Heart left ventricle (tissue), 16 donors: ENCODE measurements at regions not wholly inside any gene's neighbourhood (a gene's known extent, or its start where the extent isn't known, plus 50 kb on each side); places are given as distances from the start of the nearest gene placed in this dataset.
A peak's percentile ranks its signal among the peaks of the same experiment; 100 is the strongest.

Source experiments
- ATAC-seq, 4 donors: fragments of 200-7000 bp; cut with Tn5 transposase; one replicate each; pipeline ENCODE4 v1.9.1; 2020 to 2022; ENCODE audit warnings: moderate library complexity in 4 of 4, mild to moderate bottlenecking in 3 of 4, moderate number of reproducible peaks in 1 of 4
- DNase-seq, 5 donors: peaks; one replicate each; pipeline ENCODE4 v3.0.0-alpha.2; 2020
- H3K27ac ChIP-seq, 12 donors: fragments of 200-600 bp; sonication (generic) in 4 of 12; one replicate each; pipeline versions ENCODE4 v1.5.0 to v1.8.0; 2016 to 2022; ENCODE audit warnings: mild to moderate bottlenecking in 2 of 12
- H3K27me3 ChIP-seq, 9 donors: fragments of 200-600 bp; sonication (generic) in 2 of 9; one replicate each; pipeline versions ENCODE4 v1.5.1 to v1.8.0; 2016 to 2022; ENCODE audit warnings: mild to moderate bottlenecking in 3 of 9
- H3K36me3 ChIP-seq, 9 donors: fragments of 200-600 bp; sonication (generic) in 2 of 9; one replicate each; pipeline versions ENCODE4 v1.5.0 to v1.8.0; 2018 to 2022; ENCODE audit warnings: mild to moderate bottlenecking in 2 of 9
- H3K4me1 ChIP-seq, 12 donors: fragments of 200-600 bp; sonication (generic) in 4 of 12; one replicate each; pipeline versions ENCODE4 v1.5.0 to v1.8.0; 2016 to 2022; ENCODE audit warnings: mild to moderate bottlenecking in 3 of 12
- H3K4me3 ChIP-seq, 12 donors: fragments of 200-600 bp; sonication (generic) in 4 of 12; one replicate each; pipeline versions ENCODE4 v1.5.0 to v1.8.0; 2017 to 2022; ENCODE audit warnings: mild to moderate bottlenecking in 9 of 12, moderate library complexity in 4 of 12
- H3K9me3 ChIP-seq, 12 donors: fragments of 200-600 bp; sonication (generic) in 4 of 12; one replicate each; pipeline versions ENCODE4 v1.5.0 to v1.8.0; 2016 to 2022; ENCODE audit warnings: mild to moderate bottlenecking in 1 of 12
- POLR2A ChIP-seq, 2 donors: fragments of 450-650 bp; IDR thresholded peaks; one replicate each; pipeline ENCODE4 v1.6.1; 2017; ENCODE audit warnings: antibody characterized with exemption in 2 of 2, mild to moderate bottlenecking in 2 of 2, moderate library complexity in 2 of 2
- WGBS, 4 donors: extraction: QIAGEN DNeasy Blood & Tissue Kit in 2 of 4; methylation state at CpG; one replicate each; pipeline versions ENCODE4 v1.1.5 to v1.1.7; 2013 to 2018; 5-methylcytosine and 5-hydroxymethylcytosine counted together
- intact Hi-C, 10 donors: fragments of 100-400 bp; cut with DNase I; formaldehyde crosslinking; loops; one replicate each; pipeline versions ENCODE4 v1.11.1 to v1.14.2; 2022
- TF ChIP-seq, protein P1 (sequence below), 12 donors: fragments of 200-600 bp; sonication (generic) in 4 of 12; IDR thresholded peaks; one replicate each; pipeline versions ENCODE4 v1.5.0 to v1.8.0; 2018 to 2022; ENCODE audit warnings: antibody characterized with exemption in 12 of 12, mild to moderate bottlenecking in 5 of 12
- donor health status: ischemic (EF 13 %, LVEDD 7.1; RV severe dilation, severe dysfunction).
- donor health status: healthy with polysubstance abuse.
- donor health status: DM: no; HTN: yes; CAD: no.
- donor health status: DM: no; HTN: no; CAD: no.
- donor health status: ischemic (EF 25% LVEDD 6.9; RV normal size, moderate dysfunction).
- donor health status: ischemic (EF 25% LVEDD 5.7; RV mildly dilated, moderate dysfunction).
- donor health status: healthy.
- donor health status: DM: yes; HTN: yes; CAD: no.
- donor health status: ischemic (EF 35%, LVEDD 5.7; RV mildly dilated, moderate dysfunction).
- donor health status: nonischemic (EF 11% LVEDD 7.7; RV severe dilation, severe dysfunction).
- donor health status: DM: yes; HTN: yes; CAD: no.
- donor health status: PGD.
- donor health status: ischemic (EF 29% LVEDD 5.4; RV normal size, mild dysfunction).
- donor health status: nonischemic (EF 23%, LVEDD 6.1; RV moderate dilation, normal function).

DNA sequence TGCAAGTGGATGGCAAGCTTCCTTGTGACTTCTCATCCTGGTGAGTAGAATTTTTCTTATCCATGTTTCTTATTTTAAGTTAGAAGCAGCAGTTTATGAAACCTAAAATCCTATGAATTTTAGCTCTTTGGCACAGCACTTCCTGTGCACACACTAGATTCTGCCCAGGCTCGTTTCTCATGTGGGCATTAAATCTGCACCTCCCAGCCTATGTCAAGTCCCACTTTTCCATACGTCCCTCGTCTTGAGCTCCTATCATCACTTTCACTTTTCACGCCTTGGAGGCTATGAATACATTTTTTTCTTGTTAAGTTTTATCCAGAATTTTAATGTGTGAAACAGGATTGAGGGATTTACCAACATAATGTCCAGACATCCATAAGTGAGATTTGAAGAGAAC lies 142.1 kb downstream of the MRPS6 start:
- Histone ChIP-seq H3K36me3 (no peaks in the 10 kb centered on the region), H3K27ac (peak overlapping the region in 4 of 12 donors; percentile 9 to 38 (median 25)), H3K4me1 (peaks cover 0 to 19% (median 10%) of the 10 kb centered on the region in 12 donors), H3K27me3 (no peaks in the 10 kb centered on the region), H3K4me3 (peak overlapping the region in 1 of 12 donors; percentile 21), H3K9me3 (peaks cover 0 to 15% (median 5%) of the 10 kb centered on the region in 12 donors)
- ATAC-seq = no peak
- no peak for DNase-seq
- intact Hi-C loops = loop anchor here in 1 of 10 donors (10.0 kb wide), 1 partner anchor 61 kb away; no protein-coding TSS in a partner anchor
- TF ChIP-seq, protein P1, sequence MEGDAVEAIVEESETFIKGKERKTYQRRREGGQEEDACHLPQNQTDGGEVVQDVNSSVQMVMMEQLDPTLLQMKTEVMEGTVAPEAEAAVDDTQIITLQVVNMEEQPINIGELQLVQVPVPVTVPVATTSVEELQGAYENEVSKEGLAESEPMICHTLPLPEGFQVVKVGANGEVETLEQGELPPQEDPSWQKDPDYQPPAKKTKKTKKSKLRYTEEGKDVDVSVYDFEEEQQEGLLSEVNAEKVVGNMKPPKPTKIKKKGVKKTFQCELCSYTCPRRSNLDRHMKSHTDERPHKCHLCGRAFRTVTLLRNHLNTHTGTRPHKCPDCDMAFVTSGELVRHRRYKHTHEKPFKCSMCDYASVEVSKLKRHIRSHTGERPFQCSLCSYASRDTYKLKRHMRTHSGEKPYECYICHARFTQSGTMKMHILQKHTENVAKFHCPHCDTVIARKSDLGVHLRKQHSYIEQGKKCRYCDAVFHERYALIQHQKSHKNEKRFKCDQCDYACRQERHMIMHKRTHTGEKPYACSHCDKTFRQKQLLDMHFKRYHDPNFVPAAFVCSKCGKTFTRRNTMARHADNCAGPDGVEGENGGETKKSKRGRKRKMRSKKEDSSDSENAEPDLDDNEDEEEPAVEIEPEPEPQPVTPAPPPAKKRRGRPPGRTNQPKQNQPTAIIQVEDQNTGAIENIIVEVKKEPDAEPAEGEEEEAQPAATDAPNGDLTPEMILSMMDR (IDR thresholded peaks at IDR 0.05) = no peak
- no peak for TF ChIP-seq POLR2A (IDR thresholded peaks at IDR 0.05)
- WGBS, 4 donors = 49 to 54% (median 53%) methylated on average over 4 of the region's 4 CpGs

DNA sequence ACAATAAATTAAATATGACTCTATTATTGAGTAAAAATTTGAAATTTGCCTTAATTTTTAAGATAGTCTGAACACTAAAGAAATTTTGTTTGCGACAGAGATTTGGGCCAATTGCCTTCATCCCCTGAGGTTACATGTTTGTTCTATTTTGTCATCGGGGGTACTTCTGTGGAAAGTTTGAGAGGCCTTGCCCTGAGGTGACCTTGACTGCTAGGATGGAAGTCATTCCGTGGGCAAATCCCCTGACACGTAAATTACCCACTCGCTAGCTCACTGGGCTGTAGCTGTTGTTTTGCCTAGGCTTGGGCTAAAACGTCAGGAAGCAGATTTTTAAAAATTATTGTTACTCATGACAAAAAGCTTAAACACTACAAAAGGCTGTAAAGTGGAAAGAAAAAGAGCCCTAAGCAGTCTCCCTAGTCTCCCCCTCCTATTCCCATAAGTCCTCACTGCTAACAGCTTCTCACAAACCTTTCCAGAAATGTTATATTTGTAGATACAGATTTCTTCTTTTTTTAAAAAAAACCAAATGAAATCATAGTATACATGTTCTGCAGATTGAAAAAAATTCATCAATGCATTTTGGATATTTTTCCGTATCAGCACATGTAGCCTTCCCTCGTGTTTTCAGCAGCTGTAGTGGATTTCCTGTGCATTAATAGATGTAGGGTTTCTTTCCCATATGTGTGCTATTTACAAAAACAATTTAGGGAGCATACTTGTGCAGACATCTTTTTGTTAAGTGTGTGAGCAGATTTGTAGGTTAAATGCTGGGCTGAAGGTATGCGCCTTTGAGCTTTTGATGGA lies 142.7 kb downstream of the MRPS6 start:
- Histone ChIP-seq H3K27ac (peak overlapping the region in 6 of 12 donors; percentile 4 to 38 (median 25)), H3K27me3 (no peaks in the 10 kb centered on the region), H3K9me3 (peaks cover 0 to 15% (median 5%) of the 10 kb centered on the region in 12 donors), H3K4me3 (peak overlapping the region in 2 of 12 donors; percentile 11 to 21), H3K4me1 (peaks cover 0 to 19% (median 10%) of the 10 kb centered on the region in 12 donors), H3K36me3 (no peaks in the 10 kb centered on the region)
- intact Hi-C loops = loop anchor here in 1 of 10 donors (10.0 kb wide), 1 partner anchor 61 kb away; no protein-coding TSS in a partner anchor
- peak in 1 of 5 donors; percentile 40 for DNase-seq
- TF ChIP-seq POLR2A (IDR thresholded peaks at IDR 0.05) = no peak
- TF ChIP-seq, protein P1 (IDR thresholded peaks at IDR 0.05) = no peak
- 27 to 39% (median 36%) methylated on average over 9 of the region's 9 CpGs for WGBS, 4 donors
- ATAC-seq = peak in 1 of 4 donors; percentile 58

DNA sequence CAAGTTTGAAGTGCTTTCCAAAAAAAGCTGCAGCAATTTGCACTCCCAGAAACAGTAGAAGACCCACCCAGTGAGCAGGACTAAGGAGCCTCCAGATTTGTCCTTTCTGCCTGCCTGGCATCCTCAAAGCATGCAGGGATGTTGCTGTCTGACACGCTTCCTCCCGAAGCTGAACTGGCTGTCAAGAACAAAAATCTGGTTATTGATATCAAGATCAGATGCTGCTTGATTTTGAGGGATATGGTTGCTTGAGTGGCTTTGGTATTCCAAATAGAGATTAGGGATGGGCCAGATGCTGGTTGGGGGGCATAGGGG lies 143.3 kb downstream of the MRPS6 start:
- ATAC-seq (no peak), DNase-seq (no peak)
- 16 to 49% (median 22%) methylated on average over 2 of the region's 2 CpGs for WGBS, 4 donors
- H3K9me3 ChIP-seq = peaks cover 0 to 15% (median 5%) of the 10 kb centered on the region in 12 donors
- H3K4me3 ChIP-seq = no peak overlapping the region
- H3K27me3 ChIP-seq = no peaks in the 10 kb centered on the region
- no peak for TF ChIP-seq POLR2A (IDR thresholded peaks at IDR 0.05)
- TF ChIP-seq, protein P1 (IDR thresholded peaks at IDR 0.05) = no peak
- H3K36me3 ChIP-seq = no peaks in the 10 kb centered on the region
- peaks cover 0 to 19% (median 10%) of the 10 kb centered on the region in 12 donors for H3K4me1 ChIP-seq
- H3K27ac ChIP-seq = no peak overlapping the region
- intact Hi-C loops = loop anchor here in 1 of 10 donors (10.0 kb wide), 1 partner anchor 62 kb away; no protein-coding TSS in a partner anchor

DNA sequence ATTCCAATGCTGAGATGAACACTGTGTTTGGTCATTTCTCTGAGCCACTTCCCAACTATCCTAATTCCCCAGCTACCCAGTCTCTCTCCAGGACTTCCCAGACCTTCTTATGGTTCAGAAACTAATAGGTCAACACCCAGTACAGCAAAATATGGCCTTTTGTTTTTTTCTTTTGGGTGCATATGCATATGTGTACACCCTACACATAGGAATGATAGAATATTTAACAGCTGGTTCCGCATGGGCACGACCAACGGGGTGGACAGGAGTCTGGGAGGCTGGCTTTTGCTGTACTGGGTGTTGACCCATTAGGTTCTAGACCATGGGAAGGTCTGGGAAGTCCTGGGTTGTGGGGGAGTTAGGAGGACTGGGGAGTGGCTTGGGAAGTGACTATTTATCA lies 143.9 kb downstream of the MRPS6 start:
- Histone ChIP-seq H3K4me1 (peaks cover 0 to 19% (median 10%) of the 10 kb centered on the region in 12 donors), H3K27me3 (no peaks in the 10 kb centered on the region), H3K9me3 (peaks cover 0 to 15% (median 5%) of the 10 kb centered on the region in 12 donors), H3K4me3 (no peak overlapping the region), H3K36me3 (no peaks in the 10 kb centered on the region), H3K27ac (no peak overlapping the region)
- TF ChIP-seq, protein P1 (IDR thresholded peaks at IDR 0.05) = no peak
- no peak for TF ChIP-seq POLR2A (IDR thresholded peaks at IDR 0.05)
- DNase-seq (no peak), ATAC-seq (no peak)
- WGBS, 4 donors = 87 to 96% (median 94%) methylated on average over 3 of the region's 3 CpGs
- intact Hi-C loops = loop anchor here in 1 of 10 donors (10.0 kb wide), 1 partner anchor 62 kb away; no protein-coding TSS in a partner anchor
